GM18867 (cell line): ENCODE measurements at regions not wholly inside any gene's neighbourhood (a gene's known extent, or its start where the extent isn't known, plus 50 kb on each side); places are given as distances from the start of the nearest gene placed in this dataset.

Experiments used
- ATAC-seq: cut with Tn5 transposase; IDR thresholded peaks from one replicate; pipeline ENCODE4 v1.9.1; 2021; ENCODE audit warnings: mild to moderate bottlenecking, moderate library complexity; ENCODE audit not compliant: unreplicated experiment

GRCh38 chr10:10915215-10915614 lies 102.5 kb upstream of the CELF2 start:
- no peak for ATAC-seq

- no peak for ATAC-seq
These were observed 100.6 kb upstream of the CELF2 start for GRCh38 chr10:10917031-10917430.

- no peak for ATAC-seq
These were observed 97.7 kb upstream of the CELF2 start for GRCh38 chr10:10919976-10920375.

GRCh38 chr10:10921826-10922461 lies 95.7 kb upstream of the CELF2 start:
- no peak for ATAC-seq

- ATAC-seq = no peak
These were observed 94.5 kb upstream of the CELF2 start for GRCh38 chr10:10923029-10923651.

GRCh38 chr10:10925667-10926066 lies 92.0 kb upstream of the CELF2 start:
- no peak for ATAC-seq

GRCh38 chr10:10927608-10928007 lies 90.1 kb upstream of the CELF2 start:
- no peak for ATAC-seq

- no peak for ATAC-seq
These were observed 86.5 kb upstream of the CELF2 start for GRCh38 chr10:10930979-10931743.

GRCh38 chr10:10935032-10935431 lies 82.6 kb upstream of the CELF2 start:
- ATAC-seq = no peak

- ATAC-seq = no peak
These were observed 79.0 kb upstream of the CELF2 start for GRCh38 chr10:10938676-10939075.

GRCh38 chr10:10941127-10941730 lies 76.4 kb upstream of the CELF2 start:
- ATAC-seq = no peak

GRCh38 chr10:10942441-10942840 lies 75.2 kb upstream of the CELF2 start:
- ATAC-seq = no peak

- no peak for ATAC-seq
These were observed 71.6 kb upstream of the CELF2 start for GRCh38 chr10:10946081-10946480.

- ATAC-seq = no peak
These were observed 70.9 kb upstream of the CELF2 start for GRCh38 chr10:10946801-10947200.

GRCh38 chr10:10951675-10952074 lies 66.0 kb upstream of the CELF2 start:
- ATAC-seq = no peak

GRCh38 chr10:10952800-10953199 lies 64.9 kb upstream of the CELF2 start:
- no peak for ATAC-seq

GRCh38 chr10:10956681-10957542 lies 60.8 kb upstream of the CELF2 start:
- ATAC-seq = no peak

- no peak for ATAC-seq
These were observed 59.6 kb upstream of the CELF2 start for GRCh38 chr10:10958041-10958440.

- peak; percentile 97 for ATAC-seq
These were observed 58.0 kb upstream of the CELF2 start for GRCh38 chr10:10959666-10960065.

GRCh38 chr10:10960534-10960933 lies 57.1 kb upstream of the CELF2 start:
- ATAC-seq = no peak

GRCh38 chr10:10961072-10961471 lies 56.6 kb upstream of the CELF2 start:
- ATAC-seq = no peak
